H9 (cell line): ENCODE measurements at regions not wholly inside any gene's neighbourhood (a gene's known extent, or its start where the extent isn't known, plus 50 kb on each side); places are given as distances from the start of the nearest gene placed in this dataset.

ENCODE experiments used
- DNase-seq: peaks from one replicate; pipeline ENCODE4 v3.0.0-alpha.2; 2017
- H2AFZ ChIP-seq: one replicate; pipeline ENCODE4 v1.6.1; 2013; ENCODE audit warnings: mild to moderate bottlenecking, low read length, control low read depth, moderate library complexity
- H2AK5ac ChIP-seq: 2 replicates; pipeline ENCODE4 v1.6.1; 2013; ENCODE audit warnings: low read length, control low read depth, mixed read lengths; ENCODE audit not compliant: insufficient read length
- H2BK120ac ChIP-seq: one replicate; pipeline ENCODE4 v1.6.1; 2013; ENCODE audit warnings: low read depth, mild to moderate bottlenecking, low read length, control low read depth, inconsistent platforms; ENCODE audit not compliant: poor library complexity, severe bottlenecking
- H2BK12ac ChIP-seq: 2 replicates; pipeline ENCODE4 v1.6.1; 2013; ENCODE audit warnings: low read length, control low read depth, mixed read lengths, low read depth; ENCODE audit not compliant: insufficient read length
- H2BK15ac ChIP-seq: 2 replicates; pipeline ENCODE4 v1.6.1; 2013; ENCODE audit warnings: low read depth, low read length, control low read depth
- H2BK20ac ChIP-seq: one replicate; pipeline ENCODE4 v1.6.1; 2013; ENCODE audit warnings: low read depth, mild to moderate bottlenecking, low read length, control low read depth, inconsistent platforms; ENCODE audit not compliant: poor library complexity, severe bottlenecking
- H2BK5ac ChIP-seq: 2 replicates; pipeline ENCODE4 v1.6.1; 2013; ENCODE audit warnings: low read length, control low read depth, mixed read lengths; ENCODE audit not compliant: insufficient read length
- H3K14ac ChIP-seq: 2 replicates; pipeline ENCODE4 v1.6.1; 2013; ENCODE audit warnings: low read length, control low read depth; ENCODE audit not compliant: insufficient read depth
- H3K18ac ChIP-seq: 2 replicates; pipeline ENCODE4 v1.6.1; 2013; ENCODE audit warnings: low read depth, mild to moderate bottlenecking, mixed read lengths, low read length, control low read depth; ENCODE audit not compliant: insufficient read length
- H3K23ac ChIP-seq: 2 replicates; pipeline ENCODE4 v1.6.1; 2013; ENCODE audit warnings: low read length, control low read depth, mixed read lengths, low read depth; ENCODE audit not compliant: insufficient read length
- H3K23me2 ChIP-seq: 2 replicates; pipeline ENCODE4 v1.6.1; 2013; ENCODE audit warnings: low read depth, mild to moderate bottlenecking, mixed read lengths, low read length, control low read depth; ENCODE audit not compliant: insufficient read length, poor library complexity, severe bottlenecking
- H3K27ac ChIP-seq: 2 replicates; pipeline ENCODE4 v1.5.1; 2013; ENCODE audit warnings: low read length, control low read depth, mixed read lengths, low read depth; ENCODE audit not compliant: insufficient read length
- H3K27me3 ChIP-seq: 2 replicates; pipeline ENCODE4 v1.6.1; 2013; ENCODE audit warnings: low read length, control low read depth, inconsistent platforms; ENCODE audit not compliant: insufficient read depth
- H3K4ac ChIP-seq: 2 replicates; pipeline ENCODE4 v1.6.1; 2013; ENCODE audit warnings: low read depth, mild to moderate bottlenecking, control low read depth, inconsistent platforms, low read length, moderate library complexity
- H3K4me1 ChIP-seq: 2 replicates; pipeline ENCODE4 v1.6.1; 2013; ENCODE audit warnings: low read length, control low read depth, inconsistent platforms; ENCODE audit not compliant: insufficient read depth
- H3K4me2 ChIP-seq: 2 replicates; pipeline ENCODE4 v1.6.1; 2013; ENCODE audit warnings: low read length, control low read depth, mixed read lengths; ENCODE audit not compliant: insufficient read length, insufficient read depth
- H3K56ac ChIP-seq: 2 replicates; pipeline ENCODE4 v1.6.1; 2013; ENCODE audit warnings: low read depth, mild to moderate bottlenecking, mixed read lengths, low read length, control low read depth; ENCODE audit not compliant: insufficient read length
- H3K79me1 ChIP-seq: 2 replicates; pipeline ENCODE4 v1.6.1; 2013; ENCODE audit warnings: low read depth, mild to moderate bottlenecking, moderate library complexity, low read length, control low read depth, inconsistent platforms; ENCODE audit not compliant: insufficient read depth, poor library complexity, severe bottlenecking
- H3K79me2 ChIP-seq: 2 replicates; pipeline ENCODE4 v1.6.1; 2013; ENCODE audit warnings: low read length, control low read depth, inconsistent platforms; ENCODE audit not compliant: insufficient read depth
- H3K9ac ChIP-seq: 2 replicates; pipeline ENCODE4 v1.6.1; 2013; ENCODE audit warnings: low read length, control low read depth, mixed read lengths; ENCODE audit not compliant: insufficient read length; ENCODE audit errors: extremely low read depth
- H3K9me3 ChIP-seq: one replicate; pipeline ENCODE4 v1.6.1; 2013; ENCODE audit warnings: low read depth, low read length, inconsistent platforms; ENCODE audit not compliant: control insufficient read depth
- H3T11ph ChIP-seq: one replicate; pipeline ENCODE4 v1.6.1; 2013; ENCODE audit warnings: mild to moderate bottlenecking, low read length, control low read depth, inconsistent platforms
- H4K20me1 ChIP-seq: one replicate; pipeline ENCODE4 v1.6.1; 2013; ENCODE audit not compliant: control insufficient read depth, insufficient read length, insufficient read depth
- H4K5ac ChIP-seq: 2 replicates; pipeline ENCODE4 v1.6.1; 2013; ENCODE audit warnings: low read depth, mild to moderate bottlenecking, mixed read lengths, low read length, control low read depth; ENCODE audit not compliant: insufficient read length
- H4K8ac ChIP-seq: replicated peaks from 2 replicates; pipeline ENCODE4 v1.6.1; 2013; ENCODE audit warnings: low read length, control low read depth, mixed read lengths, low read depth; ENCODE audit not compliant: insufficient read length
- H4K91ac ChIP-seq: 2 replicates; pipeline ENCODE4 v1.6.1; 2013; ENCODE audit warnings: low read depth, mild to moderate bottlenecking, moderate library complexity, mixed read lengths, low read length, control low read depth; ENCODE audit not compliant: insufficient read length
- H3K27ac Mint-ChIP-seq, 3 experiments: 2 replicates in 2 of 3; 3 replicates in 1 of 3; pipeline ENCODE4 v1.8.0; 2020 to 2021; ENCODE audit warnings: mixed read lengths in 3 of 3, mild to moderate bottlenecking in 1 of 3, moderate library complexity in 1 of 3
- H3K27me3 Mint-ChIP-seq: 2 replicates; pipeline ENCODE4 v1.8.0; 2021; ENCODE audit warnings: low read depth, mild to moderate bottlenecking, moderate library complexity, mixed read lengths
- H3K36me3 Mint-ChIP-seq, 3 experiments: 2 replicates in 2 of 3; 3 replicates in 1 of 3; pipeline ENCODE4 v1.8.0; 2020 to 2021; ENCODE audit warnings: low read depth in 3 of 3, mixed read lengths in 3 of 3; ENCODE audit not compliant: insufficient read depth in 1 of 3
- H3K4me1 Mint-ChIP-seq, 2 experiments: 2 replicates each; pipeline ENCODE4 v1.8.0; 2020; ENCODE audit warnings: mixed read lengths in 2 of 2
- H3K4me3 Mint-ChIP-seq, 2 experiments: 2 replicates in 1 of 2; 3 replicates in 1 of 2; pipeline ENCODE4 v1.8.0; 2020 to 2021; ENCODE audit warnings: mild to moderate bottlenecking in 2 of 2, mixed read lengths in 2 of 2, moderate library complexity in 1 of 2
- H3K9me3 Mint-ChIP-seq, 2 experiments: 2 replicates in 1 of 2; 3 replicates in 1 of 2; pipeline ENCODE4 v1.8.0; 2020; ENCODE audit warnings: mild to moderate bottlenecking in 2 of 2, mixed read lengths in 2 of 2, moderate library complexity in 1 of 2
- WGBS: extraction: QIAGEN DNeasy Blood & Tissue Kit; methylation state at CpG from one replicate; pipeline ENCODE4 v1.1.7; 2013; ENCODE audit warnings: missing lambda C conversion rate, low lambda C conversion rate, mixed read lengths; ENCODE audit not compliant: insufficient read length; ENCODE audit errors: extremely low coverage; 5-methylcytosine and 5-hydroxymethylcytosine counted together
- TF ChIP-seq, protein P1 (sequence below): fragments of 200-600 bp; sonication (generic); conservative IDR thresholded peaks from 3 replicates; pipeline ENCODE4 v1.8.0; 2021; ENCODE audit warnings: antibody characterized with exemption, mild to moderate bottlenecking

DNA sequence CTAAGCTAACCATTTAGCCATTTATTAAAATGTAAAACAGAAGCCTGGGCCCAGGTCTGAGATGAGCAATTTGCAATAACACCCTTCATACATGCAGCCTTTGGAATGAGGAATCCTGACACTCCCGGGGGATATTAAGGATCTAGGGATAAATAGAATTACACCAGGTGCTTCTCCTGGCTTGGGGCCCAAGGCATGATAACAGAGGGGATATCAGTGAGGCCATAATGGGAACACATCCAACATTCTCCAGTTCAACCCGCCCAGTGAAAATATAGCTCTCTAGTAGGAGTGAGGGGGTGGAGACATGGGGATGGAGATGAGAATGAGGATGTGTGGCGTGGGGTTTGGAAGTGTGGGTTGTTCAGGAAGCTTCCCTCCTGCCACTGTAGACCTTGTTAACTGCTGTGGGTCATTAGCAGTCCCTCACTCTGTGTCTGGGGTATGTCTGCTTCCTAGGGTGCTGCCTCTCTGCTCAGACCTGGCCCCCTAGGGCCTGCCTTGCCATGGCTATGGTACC lies 57.9 kb upstream of the KANK4 start:
- Histone ChIP-seq H3K56ac (no peak overlapping the region), H4K5ac (no peak overlapping the region), H3K9ac (no peak overlapping the region), H2BK120ac (no peak overlapping the region), H2BK12ac (no peak overlapping the region), H2BK15ac (no peak overlapping the region), H3K4me2 (no peak overlapping the region), H2BK20ac (no peak overlapping the region), H3K79me2 (no peaks in the 10 kb centered on the region), H2BK5ac (no peak overlapping the region), H3K79me1 (no peaks in the 10 kb centered on the region), H3K4me1 (no peaks in the 10 kb centered on the region), H3K23me2 (no peaks in the 10 kb centered on the region), H3K4ac (no peak overlapping the region), H4K20me1 (no peaks in the 10 kb centered on the region), H4K91ac (no peak overlapping the region), H3T11ph (no peak overlapping the region), H3K18ac (no peak overlapping the region), H3K27me3 (no peaks in the 10 kb centered on the region), H3K27ac (no peak overlapping the region), H2AFZ (no peak overlapping the region), H3K23ac (no peak overlapping the region), H4K8ac (no peak overlapping the region), H3K9me3 (no peaks in the 10 kb centered on the region), H3K14ac (no peak overlapping the region), H2AK5ac (no peak overlapping the region)
- no peak overlapping the region for H3K4me3 Mint-ChIP-seq
- H3K27me3 Mint-ChIP-seq: no peaks in the 10 kb centered on the region
- no peak overlapping the region; a peak in 1 of 7 replicates for H3K27ac Mint-ChIP-seq
- TF ChIP-seq, protein P1, sequence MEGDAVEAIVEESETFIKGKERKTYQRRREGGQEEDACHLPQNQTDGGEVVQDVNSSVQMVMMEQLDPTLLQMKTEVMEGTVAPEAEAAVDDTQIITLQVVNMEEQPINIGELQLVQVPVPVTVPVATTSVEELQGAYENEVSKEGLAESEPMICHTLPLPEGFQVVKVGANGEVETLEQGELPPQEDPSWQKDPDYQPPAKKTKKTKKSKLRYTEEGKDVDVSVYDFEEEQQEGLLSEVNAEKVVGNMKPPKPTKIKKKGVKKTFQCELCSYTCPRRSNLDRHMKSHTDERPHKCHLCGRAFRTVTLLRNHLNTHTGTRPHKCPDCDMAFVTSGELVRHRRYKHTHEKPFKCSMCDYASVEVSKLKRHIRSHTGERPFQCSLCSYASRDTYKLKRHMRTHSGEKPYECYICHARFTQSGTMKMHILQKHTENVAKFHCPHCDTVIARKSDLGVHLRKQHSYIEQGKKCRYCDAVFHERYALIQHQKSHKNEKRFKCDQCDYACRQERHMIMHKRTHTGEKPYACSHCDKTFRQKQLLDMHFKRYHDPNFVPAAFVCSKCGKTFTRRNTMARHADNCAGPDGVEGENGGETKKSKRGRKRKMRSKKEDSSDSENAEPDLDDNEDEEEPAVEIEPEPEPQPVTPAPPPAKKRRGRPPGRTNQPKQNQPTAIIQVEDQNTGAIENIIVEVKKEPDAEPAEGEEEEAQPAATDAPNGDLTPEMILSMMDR: no peak
- no peaks in the 10 kb centered on the region for H3K4me1 Mint-ChIP-seq
- DNase-seq: no peak
- peaks cover 0 to 5% of the 10 kb centered on the region in 2 experiments; a peak in 1 of 5 replicates for H3K9me3 Mint-ChIP-seq
- no peaks in the 10 kb centered on the region for H3K36me3 Mint-ChIP-seq
- WGBS: no CpG with 5 or more reads among the region's 3 CpGs
